ENCODE measurements at regions not wholly inside any gene's neighbourhood (a gene's known extent, or its start where the extent isn't known, plus 50 kb on each side); places are given as distances from the start of the nearest gene placed in this dataset.
"Not testable (repeated sequence)": the region's sequence is repeated elsewhere in the genome, so short reads cannot be mapped to it uniquely, and the experiment has no call there.

- DNase-seq = no peak
Measured at GRCh38 chr5:42252306-42252705, 170.9 kb upstream of the GHR start.

DNA sequence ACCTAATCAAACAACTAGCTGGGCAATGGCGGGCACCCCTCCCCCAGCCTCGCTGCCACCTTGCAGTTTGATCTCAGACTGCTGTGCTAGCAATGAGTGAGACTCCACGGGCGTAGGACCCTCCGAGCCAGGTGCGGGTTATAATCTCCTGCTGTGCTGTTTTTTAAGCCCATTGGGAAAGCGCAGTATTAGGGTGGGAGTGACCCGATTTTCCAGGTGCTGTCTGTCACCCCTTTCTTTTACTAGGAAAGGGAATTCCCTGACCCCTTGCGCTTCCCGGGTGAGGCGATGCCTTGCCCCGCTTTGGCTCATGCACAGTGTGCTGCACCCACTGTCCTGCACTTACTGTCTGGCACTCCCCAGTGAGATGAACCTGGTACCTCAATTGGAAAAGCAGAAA, 163.3 kb upstream of the GHR start:
- not testable (repeated sequence) for DNase-seq

DNA sequence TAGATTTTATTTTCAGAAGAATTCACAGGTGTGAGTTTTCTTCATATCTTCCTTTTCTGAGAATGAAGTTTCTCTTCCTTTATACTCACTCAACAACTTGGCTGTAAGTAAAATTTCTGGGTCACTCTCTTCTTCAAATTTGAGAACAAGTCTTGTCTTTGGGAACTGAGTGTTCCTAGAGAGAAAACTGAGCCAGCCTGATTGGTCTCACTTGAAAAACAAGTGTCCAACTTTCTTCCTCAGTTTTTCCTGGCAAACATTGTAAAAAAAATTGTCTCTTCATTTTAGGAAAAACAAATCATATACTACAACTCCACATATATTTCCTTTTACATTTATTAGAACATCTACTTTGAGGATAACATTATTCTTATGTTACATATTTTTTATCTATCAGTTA, 156.1 kb upstream of the GHR start:
- no peak for DNase-seq

DNA sequence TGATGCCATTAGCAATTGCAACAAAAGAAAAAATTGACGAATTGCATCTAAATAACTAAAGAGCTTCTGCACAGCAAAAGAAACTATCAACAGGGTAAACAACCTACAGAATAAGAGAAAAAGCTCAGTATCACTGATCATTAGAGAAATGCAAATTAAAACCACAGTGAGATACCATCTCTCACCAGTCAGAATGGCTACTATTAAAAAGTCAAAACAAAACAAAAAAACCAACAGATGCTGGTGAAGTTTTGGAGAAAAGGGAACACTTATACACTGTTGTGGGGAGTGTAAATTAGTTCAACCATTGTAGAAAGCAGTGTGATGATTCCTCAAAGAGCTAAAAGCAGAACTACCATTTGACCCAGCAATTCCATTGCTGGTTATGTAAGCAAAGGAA, 155.1 kb upstream of the GHR start:
- not testable (repeated sequence) for DNase-seq

DNA sequence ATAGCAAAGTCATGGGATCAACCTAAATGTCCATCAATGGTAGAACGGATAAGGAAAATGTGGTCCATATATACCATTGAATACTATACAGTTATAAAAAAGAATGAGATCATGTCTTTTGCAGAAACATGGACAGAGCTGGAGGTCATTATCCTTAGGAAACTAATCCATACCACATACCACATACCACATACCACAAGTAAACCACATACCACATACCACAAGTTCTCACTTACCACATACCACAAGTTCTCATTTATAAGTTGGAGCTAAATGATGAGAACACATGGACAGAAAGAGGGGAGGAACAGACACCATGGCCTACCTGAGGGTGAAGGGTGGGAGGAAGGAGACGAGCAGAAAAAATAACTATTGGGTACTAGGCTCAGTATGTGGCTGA, 154.6 kb upstream of the GHR start:
- no peak for DNase-seq

GRCh38 chr5:42270771-42271170, 152.5 kb upstream of the GHR start:
- no peak for DNase-seq

GRCh38 chr5:42274913-42275312, 148.3 kb upstream of the GHR start:
- DNase-seq = no peak

- no peak for DNase-seq
Measured at GRCh38 chr5:42277293-42277692, 145.9 kb upstream of the GHR start.

DNA sequence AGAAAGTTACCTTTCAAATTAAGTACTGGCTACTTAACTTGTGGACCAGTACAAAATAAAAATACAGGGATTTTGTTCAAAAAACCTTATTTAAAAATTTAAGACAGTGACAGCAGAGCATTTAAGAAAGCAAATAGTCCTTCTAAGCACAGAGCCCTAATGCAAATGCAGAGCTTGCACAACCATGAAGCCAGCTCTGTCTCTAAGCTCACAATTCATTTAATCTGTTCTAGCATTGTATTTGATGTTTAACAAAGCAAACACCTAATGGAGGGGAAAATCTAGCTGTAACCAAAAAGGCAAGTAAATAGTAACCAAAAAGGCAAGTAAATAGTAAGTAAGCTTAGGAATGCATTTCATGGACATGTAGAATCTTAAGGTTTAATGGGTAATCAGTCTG, 138.7 kb upstream of the GHR start:
- DNase-seq = no peak

DNA sequence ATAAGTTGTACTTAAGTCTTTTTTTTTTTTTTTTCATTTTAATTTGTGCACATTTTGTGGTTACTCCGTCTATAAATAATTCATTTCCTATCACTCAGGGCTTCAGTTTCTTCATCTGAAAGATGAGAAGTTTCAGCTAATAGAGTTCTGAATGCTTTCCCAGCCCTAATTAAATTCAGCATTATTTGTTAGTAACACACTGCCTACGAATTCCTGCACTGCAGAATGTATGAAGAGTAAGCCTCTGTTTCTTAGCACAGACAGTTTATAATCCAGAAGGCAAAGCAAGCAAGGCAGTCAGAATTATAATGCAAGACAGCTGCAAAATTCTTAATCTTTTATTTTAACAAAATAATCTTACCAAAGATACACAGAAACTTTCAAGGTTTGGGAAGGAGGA, 138.0 kb upstream of the GHR start:
- no peak for DNase-seq

DNA sequence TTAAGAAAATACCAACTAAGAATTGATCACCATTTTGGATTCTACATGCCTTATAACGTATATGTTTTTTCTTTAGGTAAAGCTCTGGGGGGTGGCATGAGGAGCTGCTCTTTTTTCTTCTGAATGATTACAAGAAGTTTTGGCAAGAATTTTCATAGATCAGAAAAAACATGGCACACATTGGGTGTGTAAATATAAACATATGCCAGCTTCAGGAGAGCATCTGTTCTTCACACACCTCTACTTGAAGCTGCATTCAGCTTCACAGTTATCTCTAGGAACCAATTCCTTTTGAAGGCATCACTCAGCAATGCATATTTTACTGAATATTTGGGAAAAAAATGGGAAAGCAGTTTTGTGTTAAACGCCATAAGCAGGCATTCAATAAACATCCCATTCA, 122.7 kb upstream of the GHR start:
- DNase-seq = no peak

DNA sequence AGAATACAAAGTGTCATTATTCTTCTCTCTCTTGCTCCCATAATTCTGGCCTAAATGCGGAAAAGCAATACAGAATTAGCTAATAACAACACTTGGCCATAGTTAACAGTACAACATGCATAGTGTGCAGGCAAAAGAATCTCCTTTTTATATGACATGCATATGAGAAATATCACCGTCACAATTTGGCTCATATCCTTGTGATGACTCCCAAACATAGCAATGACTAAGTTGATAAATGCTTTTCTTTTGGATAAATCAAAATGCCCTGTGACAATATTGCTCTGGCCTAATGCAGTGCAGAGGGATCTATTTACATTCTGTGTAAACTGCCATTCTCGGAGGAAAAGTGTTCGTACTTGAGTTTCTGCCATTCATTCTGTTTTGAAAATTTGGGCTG, 121.9 kb upstream of the GHR start:
- DNase-seq = no peak

DNA sequence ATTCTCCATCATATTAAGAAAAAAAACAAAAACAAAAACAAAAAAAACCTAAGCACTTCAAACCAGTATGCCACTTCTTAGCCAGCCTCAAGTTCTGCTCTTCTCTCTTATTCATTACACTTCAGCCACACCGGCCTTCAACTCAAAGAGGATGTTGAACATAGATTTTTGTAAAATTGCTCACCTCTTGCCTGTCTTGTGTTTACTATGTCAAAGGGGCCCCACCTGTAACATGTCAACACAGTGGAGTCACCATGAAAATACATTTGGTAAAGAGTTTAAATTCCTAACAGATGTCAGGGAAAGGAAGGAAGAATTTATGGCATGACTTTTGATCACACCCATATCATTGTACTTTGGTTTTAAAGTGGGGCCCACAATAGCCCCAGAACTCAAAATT, 121.1 kb upstream of the GHR start:
- no peak for DNase-seq

GRCh38 chr5:42306287-42306686, 117.0 kb upstream of the GHR start:
- DNase-seq = no peak

- DNase-seq = no peak
Measured at GRCh38 chr5:42309865-42310264, 113.4 kb upstream of the GHR start.

- DNase-seq = no peak
Measured at GRCh38 chr5:42315214-42315613, 108.0 kb upstream of the GHR start.

DNA sequence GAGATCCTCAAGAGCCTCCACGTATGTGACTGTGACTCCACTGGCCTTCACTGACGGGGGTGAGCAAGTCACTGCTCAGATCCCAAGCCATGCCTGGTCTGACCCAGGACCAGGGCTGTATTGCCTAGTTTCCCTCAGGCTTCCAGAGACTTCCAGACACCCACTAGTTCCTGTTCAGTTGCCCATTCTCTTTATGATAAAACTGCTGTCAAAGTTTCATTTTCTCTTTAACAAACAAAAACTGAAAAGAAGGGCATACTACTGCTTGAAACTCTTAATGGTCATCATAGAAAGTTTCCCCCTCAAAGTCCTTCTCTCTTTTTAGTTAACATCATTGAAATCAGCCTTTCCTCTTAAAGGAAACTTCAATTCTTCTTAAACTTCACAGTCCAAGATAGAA, 105.7 kb upstream of the GHR start:
- DNase-seq = no peak

GRCh38 chr5:42319546-42319945, 103.7 kb upstream of the GHR start:
- not testable (repeated sequence) for DNase-seq

DNA sequence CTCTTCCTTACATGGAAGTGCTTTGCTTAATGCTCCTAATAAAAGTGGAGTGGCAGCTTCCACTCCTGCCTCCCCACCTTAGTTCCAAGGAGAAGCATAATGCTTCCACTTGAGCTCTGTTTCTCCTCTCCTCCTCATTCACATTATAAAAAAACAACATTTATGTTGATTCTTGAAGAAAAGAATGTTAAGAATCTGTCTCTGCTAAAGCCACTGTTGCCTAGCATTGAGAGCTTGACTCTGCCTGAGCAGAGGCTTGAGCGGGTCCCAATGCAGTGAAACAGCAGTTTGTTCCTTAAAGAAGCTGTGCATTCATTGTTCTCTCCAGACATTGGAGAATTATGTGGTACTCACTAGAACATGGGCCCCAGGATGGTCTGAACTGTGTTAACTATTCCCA, 101.5 kb upstream of the GHR start:
- no peak for DNase-seq

DNA sequence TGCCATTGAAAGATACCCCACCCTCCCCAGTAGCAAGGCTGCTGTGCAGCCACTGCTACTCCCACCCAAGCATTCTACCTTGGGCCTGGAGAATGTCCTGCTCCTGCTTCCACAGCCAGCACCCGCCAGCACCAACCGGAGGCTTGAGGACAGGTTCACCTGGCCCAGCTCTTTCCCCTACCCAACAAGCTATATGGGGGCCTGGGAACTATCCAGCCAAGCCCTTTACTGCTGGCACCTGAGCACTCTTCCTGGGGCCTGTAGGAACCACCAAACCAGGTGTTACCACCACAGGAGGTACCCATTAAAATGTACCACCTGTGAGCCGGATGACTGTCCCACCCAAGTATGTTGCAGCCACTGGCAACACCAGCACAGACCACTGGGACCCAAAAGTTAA, 86.1 kb upstream of the GHR start:
- no peak for DNase-seq

DNA sequence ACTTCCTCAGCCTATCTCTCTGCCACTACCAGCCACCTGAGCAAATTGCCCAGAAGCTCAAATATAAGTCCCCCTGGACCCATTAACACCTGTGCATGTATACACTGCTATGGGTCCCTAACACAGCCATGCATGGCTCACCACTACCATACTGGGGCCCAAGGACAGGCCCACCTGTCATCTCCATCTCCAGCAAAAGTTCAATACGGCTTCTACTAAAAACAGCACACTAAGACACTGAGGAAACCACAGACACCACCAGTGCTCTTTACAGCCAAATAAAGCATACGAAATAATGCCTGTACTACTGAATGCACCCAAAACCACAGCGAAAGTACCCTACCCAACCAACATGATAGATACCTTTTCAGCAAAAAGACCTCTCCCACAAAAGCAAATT, 85.6 kb upstream of the GHR start:
- no peak for DNase-seq

- no peak for DNase-seq
Measured at GRCh38 chr5:42338136-42338535, 85.1 kb upstream of the GHR start.

GRCh38 chr5:42349163-42349562, 74.1 kb upstream of the GHR start:
- DNase-seq = no peak

DNA sequence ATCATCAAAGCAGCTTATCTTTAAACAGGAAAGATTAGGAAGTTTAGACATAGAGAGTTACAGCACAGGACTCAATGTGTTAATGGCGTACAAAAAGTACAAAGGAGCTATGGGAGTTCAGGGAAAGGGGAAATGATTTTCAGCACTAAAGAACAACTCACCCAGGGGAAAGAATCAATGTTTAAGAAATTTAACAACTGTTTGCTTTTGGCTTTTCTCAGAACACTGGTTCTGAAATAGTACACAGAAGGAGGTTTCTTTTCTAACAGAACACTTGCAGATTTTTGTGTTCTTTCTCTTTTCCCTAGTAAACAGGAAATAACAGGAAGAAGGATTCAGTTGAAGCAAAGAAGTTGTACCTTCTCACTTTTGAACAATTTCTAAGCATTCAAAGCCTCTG, 71.3 kb upstream of the GHR start:
- no peak for DNase-seq

DNA sequence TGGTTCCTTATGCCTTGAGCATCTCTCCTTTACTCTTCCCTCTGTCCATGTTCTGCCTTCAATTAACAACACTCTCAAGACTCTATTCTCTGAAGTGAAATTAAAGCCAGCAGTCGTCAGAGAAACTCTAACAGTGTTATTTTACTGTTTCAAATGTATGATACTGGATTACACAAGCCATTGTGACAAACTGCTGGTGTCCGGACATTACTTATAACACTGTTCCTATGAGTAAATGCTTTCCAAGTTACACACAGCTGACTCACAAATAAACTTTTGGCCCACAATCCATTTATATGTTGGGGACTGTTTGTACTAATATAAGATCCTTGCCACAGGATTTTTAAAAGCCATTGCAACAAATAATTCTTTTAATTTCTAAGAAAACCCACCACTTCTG, 63.2 kb upstream of the GHR start:
- DNase-seq = no peak

GRCh38 chr5:42360616-42361314, 62.5 kb upstream of the GHR start:
- no peak for DNase-seq

All from activated T-cell treated with anti-CD3 and anti-CD28 coated beads, Interleukin-2, amount 50 U/mL, for 48 hours (primary cell).